ENCODE measurements at regions not wholly inside any gene's neighbourhood (a gene's known extent, or its start where the extent isn't known, plus 50 kb on each side); places are given as distances from the start of the nearest gene placed in this dataset.

- TF ChIP-seq CTCF (IDR thresholded peaks at IDR 0.05) = no peak
- no peak for TF ChIP-seq POLR2AphosphoS5 (IDR thresholded peaks at IDR 0.05)
- TF ChIP-seq POLR2A (IDR thresholded peaks at IDR 0.05) = no peak
Measured at GRCh38 chr5:3786891-3787430, 191.3 kb downstream of the IRX1 start.
